NCI-H1105 (cell line): ENCODE measurements at regions not wholly inside any gene's neighbourhood (a gene's known extent, or its start where the extent isn't known, plus 50 kb on each side); places are given as distances from the start of the nearest gene placed in this dataset.

ENCODE experiments used
- DNase-seq: peaks from one replicate; lab custom pipeline; 2025; lab: John Stamatoyannopoulos, UW

DNA sequence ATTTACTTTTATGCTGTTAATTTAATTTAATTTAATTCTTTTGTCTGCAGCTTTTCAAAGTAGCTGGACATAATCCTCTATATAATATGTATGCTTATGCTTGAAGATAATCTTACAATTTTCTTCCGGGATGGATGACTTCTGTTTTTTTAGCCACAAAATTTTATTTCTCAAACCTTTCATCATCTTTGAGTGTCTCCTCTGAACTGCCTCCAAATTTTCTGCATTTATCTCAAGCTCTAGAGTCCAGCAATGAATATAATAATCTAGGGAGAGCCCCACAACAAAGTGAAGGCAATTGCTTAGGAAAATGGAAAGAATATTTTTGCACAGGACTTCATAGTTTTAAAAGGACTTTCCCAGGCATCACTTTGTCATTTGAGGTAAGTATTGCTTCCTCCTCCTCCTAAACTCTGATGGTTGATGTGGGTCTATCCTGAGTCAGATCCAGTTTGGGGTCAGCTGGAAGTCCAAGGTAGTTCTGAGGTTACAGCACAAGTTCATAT lies 53.7 kb upstream of the FAM3C start:
- no peak for DNase-seq

DNA sequence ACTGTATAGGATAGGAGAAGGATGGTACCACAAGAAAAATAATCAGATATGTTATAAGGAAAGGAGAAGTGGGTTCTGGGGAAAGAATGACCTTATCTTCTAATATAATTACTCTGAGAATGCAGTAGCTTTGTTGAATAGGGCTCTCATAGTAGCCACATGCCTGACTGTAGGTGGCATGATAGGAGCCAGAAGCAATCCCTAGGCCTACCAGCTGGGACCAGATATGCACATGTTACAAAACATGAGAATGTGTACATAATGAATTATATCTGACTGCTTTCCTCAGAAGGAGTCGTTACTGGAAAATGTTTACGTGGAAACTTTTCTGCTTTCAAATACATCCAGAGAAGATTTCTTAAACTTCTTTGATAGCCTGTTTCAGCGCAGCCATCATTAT lies 53.2 kb upstream of the FAM3C start:
- DNase-seq = no peak

DNA sequence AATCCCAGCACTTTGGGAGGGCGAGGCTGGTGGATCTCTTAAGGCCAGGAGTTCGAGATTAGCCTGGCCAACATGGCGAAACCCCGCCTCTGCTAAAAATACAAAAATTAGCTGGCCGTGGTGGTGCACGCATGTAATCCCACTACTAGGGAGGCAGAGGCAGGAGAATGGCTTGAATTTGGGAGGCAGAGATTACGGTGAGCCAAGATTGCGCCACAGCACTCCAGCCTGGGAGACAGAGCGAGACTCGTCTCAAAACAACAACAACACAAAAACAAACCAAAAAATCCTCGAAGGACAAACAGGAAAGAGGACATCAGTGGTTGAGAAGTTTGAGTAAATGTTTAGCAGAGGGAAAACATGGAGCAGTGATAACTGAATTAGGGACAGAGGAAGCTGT lies 52.3 kb upstream of the FAM3C start:
- no peak for DNase-seq

- DNase-seq = no peak
Observed at GRCh38 chr7:121447911-121448300, 51.8 kb upstream of the FAM3C start.

DNA sequence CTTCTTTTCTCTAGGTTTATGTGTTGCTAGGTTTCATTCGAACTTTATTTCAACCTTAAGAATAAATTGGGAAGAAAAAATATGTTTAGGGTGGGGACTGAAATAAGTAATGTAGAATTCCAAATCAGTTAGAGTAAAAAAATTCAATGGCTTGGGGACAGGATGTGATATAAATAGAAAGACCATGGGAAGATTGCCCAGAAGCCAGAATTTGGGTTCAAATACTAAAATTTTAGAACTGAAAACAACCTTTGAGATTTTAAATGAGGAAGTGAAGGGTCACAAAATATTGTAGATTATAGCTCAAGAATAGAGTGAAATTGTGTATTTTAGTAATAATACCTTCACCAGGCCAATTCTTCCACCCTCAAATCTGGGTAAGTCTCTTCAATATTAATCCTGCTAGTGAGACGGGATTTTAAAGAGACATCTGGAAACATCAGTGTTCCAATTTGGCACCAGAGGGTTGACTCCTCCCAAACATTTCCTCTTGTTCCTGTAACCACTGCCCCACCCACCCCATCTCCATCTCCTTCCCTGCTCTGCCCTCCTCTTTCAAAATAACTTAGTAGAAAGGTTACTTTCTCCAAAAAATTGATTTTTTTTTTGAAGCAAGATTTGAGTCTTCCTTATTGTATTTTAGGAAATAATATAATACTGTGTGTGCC lies 51.3 kb upstream of the FAM3C start:
- no peak for DNase-seq

DNA sequence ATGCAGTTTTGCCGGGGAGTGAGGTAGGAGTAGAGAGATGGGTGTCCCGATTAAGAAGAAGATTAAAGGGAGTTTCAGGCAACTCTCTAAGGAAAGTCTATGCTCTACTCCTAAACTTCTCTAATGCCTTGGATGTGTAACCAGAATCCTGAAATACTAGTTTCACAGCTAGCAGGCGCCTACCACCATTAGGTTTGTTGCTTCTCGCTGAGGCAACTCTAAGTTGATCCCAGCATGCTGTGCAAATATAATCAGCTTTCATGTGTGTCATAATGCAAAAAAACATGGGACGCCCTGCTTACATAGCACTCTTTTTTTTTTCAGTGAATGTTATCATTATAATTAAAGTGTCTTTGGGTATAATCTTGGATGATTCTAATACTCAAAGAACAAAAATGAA lies 50.4 kb upstream of the FAM3C start:
- DNase-seq = no peak
